Vagina (tissue), 2 donors: ENCODE measurements at regions not wholly inside any gene's neighbourhood (a gene's known extent, or its start where the extent isn't known, plus 50 kb on each side); places are given as distances from the start of the nearest gene placed in this dataset.

Experiments
- POLR2A ChIP-seq, 2 donors: fragments of 450-650 bp; IDR thresholded peaks; one replicate each; pipeline ENCODE4 v1.6.1; 2017; ENCODE audit warnings: antibody characterized with exemption in 2 of 2, mild to moderate bottlenecking in 2 of 2, moderate library complexity in 2 of 2
- POLR2AphosphoS5 ChIP-seq, 2 donors: sonication (generic); formaldehyde crosslinking; IDR thresholded peaks; one replicate each; pipeline ENCODE4 v1.9.0; 2017; ENCODE audit warnings: antibody characterized with exemption in 2 of 2, mild to moderate bottlenecking in 2 of 2, low read depth in 1 of 2; ENCODE audit not compliant: insufficient read depth in 1 of 2

GRCh38 chr6:47924001-47924400 is 142.2 kb downstream of the OPN5 start:
- TF ChIP-seq POLR2A (IDR thresholded peaks at IDR 0.05): no peak
- TF ChIP-seq POLR2AphosphoS5 (IDR thresholded peaks at IDR 0.05; ENCODE audit: insufficient read depth in 1 of 2, low read depth in 1 of 2): no peak
